Activated CD8-positive, alpha-beta T cell treated with anti-CD3 and anti-CD28 coated beads for 36 hours (primary cell): ENCODE measurements at regions not wholly inside any gene's neighbourhood (a gene's known extent, or its start where the extent isn't known, plus 50 kb on each side); places are given as distances from the start of the nearest gene placed in this dataset.

ENCODE experiments used
- ATAC-seq: fragments of 200-7000 bp; cut with Tn5 transposase; one replicate; pipeline ENCODE4 v1.10.0; 2021; ENCODE audit warnings: mild to moderate bottlenecking, moderate library complexity
- CTCF ChIA-PET: fragments of 350-600 bp; sonication (Branson Sonifier 250); formaldehyde crosslinking; loops from one replicate; lab custom pipeline; 2021; ENCODE audit warnings: antibody characterized with exemption; lab: Charles Lee
- POLR2A ChIA-PET: fragments of 350-600 bp; sonication (Branson Sonifier 250); formaldehyde crosslinking; loops from one replicate; lab custom pipeline; 2021; ENCODE audit warnings: antibody characterized with exemption; lab: Charles Lee
- DNase-seq: peaks from one replicate; pipeline ENCODE4 v3.0.0-alpha.2; 2020
- H3K27ac Mint-ChIP-seq: one replicate; pipeline ENCODE4 v1.8.0; 2021; ENCODE audit warnings: mild to moderate bottlenecking, mixed read lengths
- H3K27me3 Mint-ChIP-seq: one replicate; pipeline ENCODE4 v1.8.0; 2021; ENCODE audit warnings: mixed read lengths
- H3K36me3 Mint-ChIP-seq: one replicate; pipeline ENCODE4 v1.8.0; 2021; ENCODE audit warnings: low read depth, mixed read lengths
- H3K4me1 Mint-ChIP-seq: one replicate; pipeline ENCODE4 v1.8.0; 2021; ENCODE audit warnings: low read depth, mixed read lengths
- H3K4me3 Mint-ChIP-seq: one replicate; pipeline ENCODE4 v1.8.0; 2021; ENCODE audit warnings: mild to moderate bottlenecking, moderate library complexity, mixed read lengths
- H3K9me3 Mint-ChIP-seq: one replicate; pipeline ENCODE4 v1.8.0; 2021; ENCODE audit warnings: mixed read lengths
- CTCF ChIP-seq: fragments of 200-600 bp; IDR thresholded peaks from one replicate; pipeline ENCODE4 v1.8.0; 2022; ENCODE audit warnings: antibody characterized with exemption, mild to moderate bottlenecking
- intact Hi-C: fragments of 100-400 bp; cut with micrococcal nuclease; formaldehyde crosslinking; loops from one replicate; pipeline ENCODE4 v1.10.0; 2022

- ChIA-PET CTCF (no interaction called here), POLR2A (no interaction called here)
- TF ChIP-seq CTCF: no peak
- peaks cover 7% of the 10 kb centered on the region for H3K27me3 Mint-ChIP-seq
- no peak for ATAC-seq
- no peak for DNase-seq
- no peak overlapping the region for H3K27ac Mint-ChIP-seq
- peaks cover 14% of the 10 kb centered on the region for H3K4me1 Mint-ChIP-seq
- intact Hi-C loops: no loop called here
- H3K4me3 Mint-ChIP-seq: no peak overlapping the region
- H3K36me3 Mint-ChIP-seq: no peaks in the 10 kb centered on the region
- H3K9me3 Mint-ChIP-seq: no peaks in the 10 kb centered on the region
Observed at GRCh38 chr10:78738861-78739260, 329.9 kb upstream of the ZMIZ1 start.

GRCh38 chr10:78739444-78740053 is 329.2 kb upstream of the ZMIZ1 start:
- Mint-ChIP-seq H3K27ac (no peak overlapping the region), H3K27me3 (peaks cover 3% of the 10 kb centered on the region), H3K4me3 (no peak overlapping the region), H3K4me1 (peaks cover 14% of the 10 kb centered on the region), H3K9me3 (no peaks in the 10 kb centered on the region), H3K36me3 (no peaks in the 10 kb centered on the region)
- DNase-seq (no peak), ATAC-seq (no peak)
- CTCF ChIA-PET: no interaction called here
- intact Hi-C loops: no loop called here
- POLR2A ChIA-PET: no interaction called here
- TF ChIP-seq CTCF: no peak

GRCh38 chr10:78740976-78741915 is 327.5 kb upstream of the ZMIZ1 start:
- TF ChIP-seq CTCF: no peak
- ChIA-PET POLR2A (interaction anchor here (0.8 kb wide), 1 partner anchor 19 kb away, joined by 4 read pairs; no protein-coding TSS in a partner anchor), CTCF (interaction anchor here (1.6 kb wide), 1 partner anchor 77 kb away, joined by 4 read pairs; no protein-coding TSS in a partner anchor)
- intact Hi-C loops: no loop called here
- DNase-seq: no peak
- no peaks in the 10 kb centered on the region for H3K9me3 Mint-ChIP-seq
- no peak for ATAC-seq
- H3K4me3 Mint-ChIP-seq: no peak overlapping the region
- H3K4me1 Mint-ChIP-seq: peaks cover 14% of the 10 kb centered on the region
- H3K27me3 Mint-ChIP-seq: peaks cover 1% of the 10 kb centered on the region
- no peak overlapping the region for H3K27ac Mint-ChIP-seq
- H3K36me3 Mint-ChIP-seq: no peaks in the 10 kb centered on the region

- Mint-ChIP-seq H3K4me1 (peaks cover 14% of the 10 kb centered on the region), H3K27me3 (peaks cover 1% of the 10 kb centered on the region), H3K4me3 (no peak overlapping the region), H3K36me3 (no peaks in the 10 kb centered on the region), H3K27ac (no peak overlapping the region), H3K9me3 (no peaks in the 10 kb centered on the region)
- ChIA-PET POLR2A (no interaction called here), CTCF (interaction anchor here (1.6 kb wide), 1 partner anchor 78 kb away, joined by 4 read pairs; no protein-coding TSS in a partner anchor)
- ATAC-seq (no peak), DNase-seq (no peak)
- TF ChIP-seq CTCF: no peak
- intact Hi-C loops: no loop called here
Observed at GRCh38 chr10:78742406-78742729, 326.4 kb upstream of the ZMIZ1 start.
